Stimulated activated CD4-positive, alpha-beta T cell treated with anti-CD3 and anti-CD28 coated beads, TNF-alpha, amount 100 ng/mL, for 1 hour (primary cell): ENCODE measurements at regions not wholly inside any gene's neighbourhood (a gene's known extent, or its start where the extent isn't known, plus 50 kb on each side); places are given as distances from the start of the nearest gene placed in this dataset.

Source experiments
- DNase-seq, 3 donors: peaks; one replicate each; pipeline ENCODE4 v3.0.0-alpha.2; 2020; ENCODE audit warnings: low read depth in 3 of 3, low spot score in 1 of 3

- no peak for DNase-seq
Observed at GRCh38 chr2:195606179-195606578, 50.8 kb upstream of the SLC39A10 start.

- DNase-seq: no peak
Observed at GRCh38 chr2:195604706-195605105, 52.3 kb upstream of the SLC39A10 start.

GRCh38 chr2:195603998-195604397 is 53.0 kb upstream of the SLC39A10 start:
- no peak for DNase-seq

GRCh38 chr2:195603408-195603807 is 53.6 kb upstream of the SLC39A10 start:
- DNase-seq: no peak

- no peak for DNase-seq
Observed at GRCh38 chr2:195602687-195603086, 54.3 kb upstream of the SLC39A10 start.

GRCh38 chr2:195601361-195601760 is 55.7 kb upstream of the SLC39A10 start:
- DNase-seq: no peak

- DNase-seq: no peak
Observed at GRCh38 chr2:195600778-195601177, 56.2 kb upstream of the SLC39A10 start.

GRCh38 chr2:195596840-195597239 is 60.2 kb upstream of the SLC39A10 start:
- DNase-seq: no peak

GRCh38 chr2:195595825-195596224 is 61.2 kb upstream of the SLC39A10 start:
- DNase-seq: no peak

- no peak for DNase-seq
Observed at GRCh38 chr2:195594919-195595694, 61.9 kb upstream of the SLC39A10 start.

GRCh38 chr2:195594248-195594647 is 62.8 kb upstream of the SLC39A10 start:
- DNase-seq: no peak

GRCh38 chr2:195592105-195592504 is 64.9 kb upstream of the SLC39A10 start:
- no peak for DNase-seq

- no peak for DNase-seq
Observed at GRCh38 chr2:195590861-195591205, 66.2 kb upstream of the SLC39A10 start.

GRCh38 chr2:195590199-195590860 is 66.7 kb upstream of the SLC39A10 start:
- no peak for DNase-seq

- DNase-seq: no peak
Observed at GRCh38 chr2:195587966-195588365, 69.1 kb upstream of the SLC39A10 start.

GRCh38 chr2:195586062-195586714 is 70.8 kb upstream of the SLC39A10 start:
- no peak for DNase-seq

- no peak for DNase-seq
Observed at GRCh38 chr2:195582188-195582587, 74.8 kb upstream of the SLC39A10 start.

GRCh38 chr2:195579776-195580555 is 77.1 kb upstream of the SLC39A10 start:
- no peak for DNase-seq

GRCh38 chr2:195575879-195576401 is 81.1 kb upstream of the SLC39A10 start:
- no peak for DNase-seq

- DNase-seq: no peak
Observed at GRCh38 chr2:195575016-195575415, 82.0 kb upstream of the SLC39A10 start.

- DNase-seq: no peak
Observed at GRCh38 chr2:195574312-195574711, 82.7 kb upstream of the SLC39A10 start.
